Retinal pigment epithelial cell (primary cell): ENCODE measurements at regions not wholly inside any gene's neighbourhood (a gene's known extent, or its start where the extent isn't known, plus 50 kb on each side); places are given as distances from the start of the nearest gene placed in this dataset.

Source experiments
- DNase-seq: peaks from one replicate; pipeline ENCODE4 v3.0.0-alpha.2; 2010; ENCODE audit warnings: low read depth
- H3K4me3 ChIP-seq: 2 replicates; pipeline ENCODE4 v1.5.1; 2011; ENCODE audit warnings: mild to moderate bottlenecking, low read length, control low read depth, moderate library complexity
- CTCF ChIP-seq: conservative IDR thresholded peaks from 2 replicates; pipeline ENCODE4 v1.5.1; 2011; ENCODE audit warnings: low read depth, low read length, control low read depth, inconsistent platforms

GRCh38 chr2:121895723-121896571, 140.5 kb downstream of the TSN start:
- H3K4me3 ChIP-seq: no peak overlapping the region
- TF ChIP-seq CTCF: no peak
- no peak for DNase-seq

DNA sequence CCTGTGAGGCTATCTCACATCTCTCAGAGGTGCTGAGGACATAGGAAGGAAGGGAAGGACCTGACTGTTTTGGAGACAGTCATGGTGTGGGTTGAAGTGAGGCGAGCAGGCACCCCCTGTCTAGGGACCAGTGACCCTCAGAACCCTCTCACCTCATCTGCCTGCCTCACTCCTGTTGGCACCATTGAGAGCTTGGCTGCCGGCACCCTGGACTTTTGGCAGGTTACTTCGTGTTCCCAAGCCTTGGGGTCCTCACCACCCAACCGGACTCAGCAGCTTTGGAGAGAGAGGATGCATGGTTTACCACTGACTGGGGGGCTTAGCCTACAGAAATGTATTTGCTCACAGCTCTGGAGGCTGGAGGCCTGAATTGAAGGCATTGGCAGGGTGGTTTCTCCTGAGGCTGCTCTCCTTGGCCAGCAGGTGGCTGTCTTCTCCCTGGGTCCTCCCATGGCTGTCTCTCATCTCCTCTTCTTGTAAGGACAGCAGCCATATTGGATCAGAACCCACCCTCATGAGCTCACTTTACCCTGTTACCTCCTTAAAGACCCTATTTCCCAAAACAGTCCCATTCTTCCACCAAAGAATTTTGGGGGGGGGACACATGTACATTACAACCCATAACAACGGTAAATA, 142.0 kb downstream of the TSN start:
- no peak overlapping the region for H3K4me3 ChIP-seq
- TF ChIP-seq CTCF: peak; percentile 74
- no peak for DNase-seq

DNA sequence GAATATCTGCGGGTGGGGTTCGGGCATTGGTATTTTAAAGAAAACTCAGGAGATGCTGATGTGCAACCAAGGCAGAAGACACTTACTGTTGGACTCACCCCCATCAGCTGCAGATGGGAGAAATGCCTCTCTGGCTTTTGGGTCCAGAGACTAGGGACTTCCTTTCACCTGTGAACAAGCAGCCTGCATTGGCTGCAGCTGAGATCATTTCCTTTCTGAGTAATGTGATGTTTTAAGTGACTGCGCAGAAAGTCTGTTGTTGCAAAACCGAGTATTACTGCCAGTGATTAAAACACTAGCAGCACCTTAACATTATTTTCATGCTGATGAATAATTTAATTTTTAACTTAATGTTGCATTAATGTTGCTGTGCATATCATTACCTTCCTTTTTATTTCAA, 143.0 kb downstream of the TSN start:
- H3K4me3 ChIP-seq: no peak overlapping the region
- no peak for DNase-seq

DNA sequence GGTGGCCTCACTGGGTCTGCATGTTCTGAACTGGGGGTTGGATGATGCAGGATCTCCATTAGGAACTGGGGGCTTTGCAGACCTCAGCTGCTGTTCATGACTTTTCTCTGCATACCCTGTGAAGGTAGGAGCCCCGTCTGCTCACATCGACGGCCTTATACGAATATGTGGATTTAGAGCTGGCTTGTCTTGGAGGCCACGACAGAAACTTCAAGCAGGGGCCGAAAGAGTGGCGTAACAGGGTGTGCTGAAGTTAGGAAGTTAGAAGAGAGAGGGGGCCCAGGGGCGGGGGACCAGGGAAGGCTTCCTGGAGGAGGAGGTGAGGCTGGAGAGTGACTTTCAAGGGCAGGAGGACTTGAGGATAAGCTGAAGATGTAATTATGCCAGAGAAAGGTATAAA, 144.9 kb downstream of the TSN start:
- H3K4me3 ChIP-seq: no peak overlapping the region
- TF ChIP-seq CTCF: no peak
- DNase-seq: no peak

More for the DNA sequence above, 143.0 kb downstream of the TSN start:
- TF ChIP-seq CTCF: no peak

GRCh38 chr2:121902171-121902591, 146.7 kb downstream of the TSN start:
- no peak for TF ChIP-seq CTCF
- H3K4me3 ChIP-seq: no peak overlapping the region
- no peak for DNase-seq

- no peak for TF ChIP-seq CTCF
- DNase-seq: no peak
- H3K4me3 ChIP-seq: no peak overlapping the region
Measured at GRCh38 chr2:121902616-121903015, 147.2 kb downstream of the TSN start.
